Hematopoietic multipotent progenitor cell (in vitro differentiated cells): ENCODE measurements at regions not wholly inside any gene's neighbourhood (a gene's known extent, or its start where the extent isn't known, plus 50 kb on each side); places are given as distances from the start of the nearest gene placed in this dataset.

ENCODE experiments used
- DNase-seq, 3 donors: peaks; one replicate each; pipeline ENCODE4 v3.0.0-alpha.2; 2011 to 2015; ENCODE audit warnings: low read depth in 2 of 3, low spot score in 2 of 3

GRCh38 chr7:155213955-155214740 is 83.5 kb upstream of the INSIG1 start:
- DNase-seq, result no peak

GRCh38 chr7:155215576-155216325 is 81.9 kb upstream of the INSIG1 start:
- DNase-seq, result no peak

DNA sequence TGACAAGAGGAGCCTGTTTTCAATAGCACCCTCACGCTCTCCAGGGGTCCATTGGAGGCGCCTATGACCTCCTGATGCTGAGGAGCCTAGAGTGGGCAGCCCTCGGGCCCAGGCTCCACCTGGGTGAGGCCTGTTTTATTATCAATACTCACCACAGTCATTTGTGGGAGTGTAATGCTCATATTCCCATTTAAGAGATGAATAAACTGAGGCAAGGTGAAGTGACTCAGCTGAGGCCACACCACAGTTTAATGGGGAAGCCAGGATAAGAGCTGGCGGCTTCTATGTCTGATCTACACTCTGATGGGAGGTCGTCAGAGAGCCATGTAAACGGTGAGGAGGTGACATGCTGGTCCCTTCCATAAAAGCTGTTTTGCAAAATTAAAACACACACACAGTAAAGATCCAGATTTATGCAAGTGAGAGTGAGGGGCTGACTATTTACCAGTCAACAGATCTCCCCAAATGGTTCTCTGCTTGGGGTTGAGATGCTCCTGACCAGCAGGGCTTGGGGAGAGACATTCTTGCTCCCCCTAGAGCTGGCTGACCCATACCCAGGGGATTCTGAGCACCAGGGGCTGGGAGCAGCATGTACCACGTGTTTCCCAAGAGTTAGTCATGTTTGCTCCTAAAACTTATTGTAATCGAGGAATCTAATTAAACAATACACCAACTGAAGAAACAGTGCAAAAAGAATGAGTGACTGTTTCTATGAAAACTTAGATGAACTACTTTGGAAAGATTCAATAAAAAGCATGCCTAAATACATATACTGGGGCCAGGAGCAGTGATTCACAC is 81.0 kb upstream of the INSIG1 start:
- DNase-seq, result no peak

DNA sequence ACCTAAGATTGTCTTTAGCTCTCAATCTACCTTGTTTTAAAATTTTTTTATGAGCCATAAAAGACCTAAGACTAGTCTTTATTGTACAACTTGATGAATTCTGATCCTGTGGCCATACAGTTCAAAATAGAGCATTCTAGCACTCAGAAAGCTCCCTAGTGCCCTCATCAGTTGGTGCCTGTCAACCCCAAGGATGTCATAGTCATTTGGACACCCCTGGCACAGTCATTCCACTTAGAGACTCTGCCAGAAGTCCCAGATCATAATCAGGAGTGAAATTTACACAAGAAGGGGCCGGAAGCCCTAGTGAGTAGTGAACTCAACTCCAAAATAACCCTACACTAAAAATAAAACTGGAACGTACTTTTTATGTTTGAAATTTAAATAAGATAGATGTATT is 80.0 kb upstream of the INSIG1 start:
- DNase-seq, result no peak

DNA sequence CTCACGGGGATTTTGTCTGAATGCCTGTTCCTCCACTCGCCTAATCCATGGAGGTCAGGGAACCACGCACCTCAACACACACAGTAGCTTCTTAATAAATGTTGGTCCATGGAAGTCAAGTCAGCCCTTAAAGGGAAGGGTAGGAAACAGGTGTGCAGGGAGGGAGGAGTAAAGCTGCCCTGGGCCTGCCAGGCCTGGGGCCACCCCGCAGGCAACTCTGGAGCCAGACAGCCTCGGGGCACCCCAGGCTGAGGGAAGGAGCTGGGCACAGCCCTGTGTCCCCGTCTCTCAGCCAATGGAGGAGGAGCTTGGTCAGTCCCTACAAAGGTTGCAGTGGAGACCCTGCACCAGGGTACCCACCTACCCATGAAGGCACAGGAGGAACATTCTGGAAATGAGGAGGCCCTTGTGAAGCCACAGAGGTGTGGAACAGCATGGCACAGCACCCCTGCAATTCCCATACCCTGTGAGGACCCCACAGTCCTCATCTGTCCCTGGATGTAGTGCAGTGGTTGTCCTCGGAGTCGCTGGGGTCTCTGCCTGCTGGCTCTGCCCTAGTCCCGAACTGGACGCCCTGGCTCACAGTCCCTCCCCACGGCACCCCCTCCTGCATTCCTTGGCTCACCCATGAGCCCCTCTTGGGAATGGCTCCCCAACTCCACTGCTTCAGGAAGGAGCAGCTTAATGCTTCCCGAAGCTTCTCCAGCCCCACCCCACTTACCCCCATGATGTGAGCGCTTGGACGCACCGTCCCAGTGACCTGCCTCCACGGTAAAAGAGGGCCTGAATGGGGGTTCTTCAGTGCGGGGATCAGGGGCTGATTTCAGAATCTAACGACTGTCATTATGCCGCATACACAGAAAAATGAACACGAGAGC is 79.2 kb upstream of the INSIG1 start:
- DNase-seq, result no peak

GRCh38 chr7:155219154-155219531 is 78.5 kb upstream of the INSIG1 start:
- DNase-seq, result no peak

DNA sequence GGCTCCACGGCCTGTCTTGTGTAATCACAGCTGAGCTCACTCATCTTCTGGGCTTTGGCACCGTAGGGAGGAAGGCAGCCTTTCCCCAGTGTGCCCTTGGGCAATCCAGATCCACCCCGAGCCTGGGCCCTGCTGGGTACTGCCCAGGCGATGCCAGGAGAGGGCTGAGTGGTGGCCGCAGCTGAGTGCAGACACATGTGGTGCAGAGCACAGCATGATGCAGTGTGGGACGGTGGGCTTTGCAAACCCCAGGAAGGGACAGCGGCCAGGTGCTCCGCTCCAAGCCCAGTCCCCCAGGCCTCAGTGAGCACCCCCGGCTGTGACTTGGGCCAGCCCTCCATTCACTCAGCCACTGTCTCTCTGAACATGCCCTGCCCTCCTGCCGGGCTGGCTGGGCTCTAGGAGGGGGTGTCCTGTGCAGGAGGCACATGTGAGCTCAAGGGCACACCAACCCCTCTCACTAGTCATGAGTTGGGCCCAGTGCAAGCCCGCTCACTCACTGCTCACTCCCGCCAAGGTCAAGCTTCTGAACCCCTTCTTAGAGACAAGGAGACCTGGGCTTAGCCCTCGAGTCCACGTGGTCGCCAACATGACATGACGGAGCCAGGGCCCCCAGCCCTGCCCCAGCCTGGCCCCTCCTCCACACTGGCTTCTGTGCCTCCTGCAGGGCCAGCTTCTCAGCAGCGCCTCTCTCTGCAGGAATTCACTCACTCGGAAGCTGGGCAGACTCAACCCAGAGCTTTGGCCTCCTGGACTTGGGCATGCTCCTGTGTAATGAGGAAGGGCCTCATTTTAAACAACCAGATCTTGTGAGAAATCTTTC is 77.5 kb upstream of the INSIG1 start:
- DNase-seq, result no peak

DNA sequence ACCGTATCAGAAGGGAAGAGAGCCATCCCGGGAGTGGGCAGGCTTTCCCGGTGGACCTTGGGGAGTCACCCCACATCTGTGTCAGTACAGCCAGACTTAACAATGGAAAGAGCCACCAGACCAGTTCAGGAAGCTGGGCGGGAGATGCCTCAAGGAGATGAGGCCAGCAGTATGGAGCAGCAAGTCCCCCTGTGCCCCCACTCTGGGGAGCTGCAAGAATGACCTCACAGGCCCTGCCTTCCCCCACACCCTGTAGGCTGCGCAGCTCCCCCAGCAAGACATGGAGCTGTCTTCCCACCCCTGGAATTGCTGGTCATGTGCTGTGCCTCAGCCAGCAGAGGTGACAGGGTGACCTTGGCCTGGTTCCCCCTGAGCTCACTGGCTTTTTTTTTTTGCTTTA is 76.8 kb upstream of the INSIG1 start:
- no peak for DNase-seq

DNA sequence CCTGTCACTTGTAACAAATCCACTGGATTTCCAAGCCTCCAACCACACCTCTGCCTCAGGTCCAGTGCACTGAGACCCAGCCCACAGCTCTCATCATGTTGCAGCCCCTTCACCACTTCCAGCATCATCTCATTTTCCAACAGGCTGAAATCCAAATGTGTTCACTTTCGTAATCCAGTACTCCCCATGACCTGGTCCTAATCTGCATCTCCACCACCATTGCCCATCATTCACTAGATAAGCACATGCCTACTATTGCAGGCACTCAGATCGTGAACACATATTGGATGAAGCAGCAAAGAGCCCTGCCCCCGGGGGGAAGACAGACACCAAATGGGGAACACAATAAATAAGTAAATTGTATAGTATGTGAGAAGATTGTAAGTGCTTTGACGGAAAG is 76.1 kb upstream of the INSIG1 start:
- no peak for DNase-seq

DNA sequence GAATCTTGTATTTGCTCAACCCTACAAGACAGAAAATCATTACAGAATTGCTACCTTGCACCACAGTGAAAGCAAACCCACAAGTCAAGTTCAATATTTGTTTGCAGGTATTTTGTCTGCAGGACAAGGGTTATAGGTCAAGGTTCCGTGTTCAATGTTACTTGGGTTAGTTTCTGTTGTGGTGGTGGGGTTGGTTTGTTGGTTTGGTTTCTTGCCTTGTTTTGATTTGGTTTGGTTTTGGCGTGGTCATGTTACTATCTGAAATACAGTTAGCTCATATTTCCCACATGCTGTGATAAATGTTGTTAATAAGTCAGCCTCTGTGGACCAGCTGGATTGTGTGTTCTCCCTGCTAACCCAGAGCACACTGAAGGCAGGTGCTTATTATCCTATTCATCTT is 75.6 kb upstream of the INSIG1 start:
- no peak for DNase-seq

GRCh38 chr7:155222573-155222972 is 75.1 kb upstream of the INSIG1 start:
- DNase-seq, result no peak

DNA sequence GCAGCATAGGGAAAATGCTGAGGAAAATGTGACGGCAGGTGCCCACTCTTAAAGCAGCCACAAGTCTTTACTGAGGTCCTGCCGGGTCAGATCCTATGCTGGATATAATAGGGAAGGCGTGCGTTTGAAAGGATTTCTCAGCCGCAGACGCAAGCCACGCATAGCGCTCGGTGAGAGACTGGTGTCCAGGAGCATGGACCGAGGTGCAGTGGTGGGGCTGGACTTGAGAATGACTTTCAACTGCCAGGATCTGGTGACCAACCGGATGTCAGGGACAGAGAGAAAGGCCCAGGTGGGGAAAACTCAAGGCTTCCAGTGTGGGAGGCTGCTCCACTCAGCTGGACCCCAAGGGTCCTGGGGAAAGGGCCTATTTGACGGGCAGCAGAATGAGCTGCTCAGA is 74.7 kb upstream of the INSIG1 start:
- DNase-seq, result no peak

- no peak for DNase-seq
These were observed 74.2 kb upstream of the INSIG1 start for GRCh38 chr7:155223503-155223902.

GRCh38 chr7:155224116-155224811 is 73.4 kb upstream of the INSIG1 start:
- no peak for DNase-seq

DNA sequence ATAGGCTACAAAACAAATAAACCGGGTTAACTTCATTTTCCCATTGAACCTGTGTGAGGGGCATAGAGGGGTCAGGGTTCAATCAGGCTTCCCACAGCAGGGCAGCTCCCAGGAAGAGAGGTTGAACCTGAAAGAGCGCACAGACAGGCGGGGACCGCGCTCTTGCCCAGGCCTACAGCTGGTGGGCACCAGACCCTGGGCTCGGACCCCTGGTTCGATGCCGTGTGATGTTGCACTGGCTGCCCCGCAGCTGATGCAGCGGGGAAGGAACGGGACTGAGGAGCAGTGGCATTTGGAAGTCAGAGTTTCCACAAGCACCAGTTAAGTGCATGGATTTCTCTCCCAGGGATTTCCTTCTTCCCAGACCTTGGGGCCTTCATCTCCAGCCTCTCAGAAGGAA is 72.6 kb upstream of the INSIG1 start:
- no peak for DNase-seq

- no peak for DNase-seq
These were observed 72.2 kb upstream of the INSIG1 start for GRCh38 chr7:155225516-155225915.

- DNase-seq, result no peak
These were observed 71.2 kb upstream of the INSIG1 start for GRCh38 chr7:155226261-155227003.

DNA sequence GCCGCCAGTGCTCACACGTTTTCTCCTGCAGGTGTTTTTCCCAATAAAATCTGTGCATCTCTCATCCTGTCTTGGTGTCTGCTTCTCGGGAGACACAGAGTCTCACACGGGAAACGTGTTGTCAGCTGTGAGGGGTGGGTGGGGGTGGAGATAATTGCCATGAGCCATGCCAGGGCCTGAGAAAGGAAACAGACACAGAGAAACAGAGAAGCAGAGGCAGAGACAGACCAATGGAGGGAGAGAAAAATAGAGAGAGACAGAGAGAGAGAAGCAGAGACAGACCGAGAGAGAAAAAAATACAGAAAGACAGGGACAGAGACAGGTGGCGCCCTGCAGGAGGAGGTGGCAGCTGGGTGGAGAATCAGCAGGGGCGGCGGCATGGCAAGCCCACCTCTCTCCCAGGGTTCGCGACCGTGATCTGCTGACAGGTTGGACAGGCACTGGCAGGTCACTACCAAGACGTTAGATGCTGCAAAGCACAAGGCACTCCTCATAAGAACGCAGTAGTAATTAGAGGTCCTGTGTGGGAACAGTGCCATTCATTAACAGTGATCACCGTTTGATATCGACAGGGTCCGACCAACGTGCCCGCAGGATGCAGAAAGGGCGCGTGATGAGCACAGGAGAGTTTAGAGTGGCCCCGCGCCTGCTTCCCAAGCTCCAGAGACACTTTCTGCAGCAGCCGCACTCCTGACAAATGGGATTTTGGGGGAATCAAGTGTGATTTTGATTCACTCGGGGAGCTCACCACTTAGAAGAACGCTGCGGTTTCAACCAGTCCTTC is 70.5 kb upstream of the INSIG1 start:
- no peak for DNase-seq
